GM12891 (cell line): ENCODE measurements at regions not wholly inside any gene's neighbourhood (a gene's known extent, or its start where the extent isn't known, plus 50 kb on each side); places are given as distances from the start of the nearest gene placed in this dataset.

Experiments used
- POLR2A ChIP-seq: IDR thresholded peaks from 2 replicates; pipeline ENCODE4 v1.6.1; 2011; ENCODE audit warnings: low read depth, low read length, control low read depth
- POLR2AphosphoS5 ChIP-seq: IDR thresholded peaks from 2 replicates; pipeline ENCODE4 v1.6.1; 2011; ENCODE audit warnings: low read depth, low read length, control low read depth
- SPI1 ChIP-seq: IDR thresholded peaks from 2 replicates; pipeline ENCODE4 v1.6.1; 2011; ENCODE audit warnings: low read depth, low read length, control low read depth
- TAF1 ChIP-seq: IDR thresholded peaks from 2 replicates; pipeline ENCODE4 v1.6.1; 2011; ENCODE audit warnings: low read depth, low read length, control low read depth

- no peak for TF ChIP-seq TAF1
- no peak for TF ChIP-seq POLR2AphosphoS5
- no peak for TF ChIP-seq POLR2A
- TF ChIP-seq SPI1: no peak
Observed at GRCh38 chr12:114851981-114852380, 168.0 kb upstream of the TBX3 start.
